ENCODE measurements at regions not wholly inside any gene's neighbourhood (a gene's known extent, or its start where the extent isn't known, plus 50 kb on each side); places are given as distances from the start of the nearest gene placed in this dataset.

GRCh38 chr3:160049565-160049964, 60.9 kb downstream of the IL12A start:
- ChIA-PET POLR2A (interaction anchor here (0.6 to 1.2 kb wide), 2 partner anchors 10 to 96 kb away, joined by 3 to 4 read pairs; no protein-coding TSS in a partner anchor), CTCF (ENCODE audit: low intra/inter-chr PET ratio) (no interaction called here)
- no peak for TF ChIP-seq ZNF75A (CRISPR knock-in tag; IDR thresholded peaks at IDR 0.05)
- TF ChIP-seq RREB1 (CRISPR knock-in tag; IDR thresholded peaks at IDR 0.05), result no peak
- no peak for TF ChIP-seq NKRF (IDR thresholded peaks at IDR 0.05; ENCODE audit: borderline replicate concordance)
- no peak for TF ChIP-seq USF1 (CRISPR knock-in tag; IDR thresholded peaks at IDR 0.05)
- no peak for TF ChIP-seq MLX (CRISPR knock-in tag; conservative IDR thresholded peaks at IDR 0.05)
- TF ChIP-seq KLF1 (tag; IDR thresholded peaks at IDR 0.05), result no peak
- TF ChIP-seq RFX7 (CRISPR knock-in tag; IDR thresholded peaks at IDR 0.05), result no peak
- TF ChIP-seq NEUROD1 (IDR thresholded peaks at IDR 0.05; ENCODE audit: borderline replicate concordance, low read depth, low read length, partially characterized antibody), result no peak
- TF ChIP-seq PCBP2 (IDR thresholded peaks at IDR 0.05; ENCODE audit: low read depth, low read length, poor library complexity, severe bottlenecking), result no peak
- TF ChIP-seq ZNF174 (CRISPR knock-in tag; IDR thresholded peaks at IDR 0.05), result no peak
- no peak for TF ChIP-seq FUS (optimal IDR thresholded peaks at IDR 0.05; ENCODE audit: low read depth, low read length)
- no peak for TF ChIP-seq SMARCA4 (IDR thresholded peaks at IDR 0.05)
- TF ChIP-seq ID3 (CRISPR knock-in tag; IDR thresholded peaks at IDR 0.05), result no peak
- TF ChIP-seq ID3 (tag; IDR thresholded peaks at IDR 0.05), result no peak

More at GRCh38 chr3:160049565-160049964, 60.9 kb downstream of the IL12A start:
- Histone ChIP-seq H3K79me2 (ENCODE audit: control insufficient read depth, insufficient read depth, low read length) (no peaks in the 10 kb centered on the region), H3K27me3 (ENCODE audit: control insufficient read depth in 2 of 2, insufficient read depth in 2 of 2, low read length in 2 of 2) (peaks cover 0 to 7% of the 10 kb centered on the region in 2 experiments; a peak in 2 of 5 replicates), H3K9me1 (ENCODE audit: control insufficient read depth, insufficient read depth, low read length) (no peaks in the 10 kb centered on the region), H3K9ac (ENCODE audit: insufficient read depth in 1 of 2, low read depth in 2 of 2, low read length in 2 of 2) (no peak overlapping the region), H3K27ac (ENCODE audit: extremely low read depth, low read depth, low read length) (no peak overlapping the region), H2AFZ (ENCODE audit: low read depth, low read length) (no peak overlapping the region), H3K4me2 (ENCODE audit: insufficient read depth, low read length) (no peak overlapping the region), H3K4me3 (no peak overlapping the region), H3K4me1 (replicated peaks in 1 of 2; ENCODE audit: control insufficient read depth in 2 of 2, insufficient read depth in 2 of 2, low read length in 2 of 2) (no peaks in the 10 kb centered on the region), H3K9me3 (replicated peaks; ENCODE audit: control insufficient read depth, insufficient read depth, low read depth, low read length) (no peaks in the 10 kb centered on the region), H4K20me1 (replicated peaks; ENCODE audit: control insufficient read depth, insufficient read depth, low read length) (no peaks in the 10 kb centered on the region), H3K36me3 (ENCODE audit: control insufficient read depth, insufficient read depth, low read length) (no peaks in the 10 kb centered on the region)
- no peak for FAIRE-seq
- intact Hi-C loops (cut with micrococcal nuclease) (no loop called here), in situ Hi-C loops (cut with MboI) (no loop called here)
- WGBS (ENCODE audit: insufficient coverage, low coverage, missing lambda C conversion rate), result 0% methylated on average over 2 of the region's 2 CpGs
- no peak for ATAC-seq
- BruUV-seq (replicated peaks), result no TSS peak
- DNase-seq (ENCODE audit: extremely low read depth in 1 of 4, low spot score in 3 of 4), result no peak

Measured in K562 (cell line).